Central memory CD8-positive, alpha-beta T cell (primary cell): ENCODE measurements at regions not wholly inside any gene's neighbourhood (a gene's known extent, or its start where the extent isn't known, plus 50 kb on each side); places are given as distances from the start of the nearest gene placed in this dataset.
"Not testable (repeated sequence)": the region's sequence is repeated elsewhere in the genome, so short reads cannot be mapped to it uniquely, and the experiment has no call there.

Experiments used
- ATAC-seq: fragments of 150-1000 bp; cut with Tn5 transposase; replicated peaks from 2 replicates; pipeline ENCODE4 v1.10.0; 2022; ENCODE audit warnings: mild to moderate bottlenecking, moderate FRiP score, moderate number of reproducible peaks; ENCODE audit not compliant: poor library complexity, severe bottlenecking; ENCODE audit errors: extremely low read depth
- DNase-seq, 2 donors: peaks; one replicate each; pipeline ENCODE4 v3.0.0; 2021; ENCODE audit warnings: low spot score in 2 of 2
- H3K27ac Mint-ChIP-seq: one replicate; pipeline ENCODE4 v1.8.0; 2022; ENCODE audit warnings: low read depth, mild to moderate bottlenecking, moderate library complexity, mixed read lengths
- H3K27me3 Mint-ChIP-seq: one replicate; pipeline ENCODE4 v1.8.0; 2022; ENCODE audit warnings: mixed read lengths
- H3K36me3 Mint-ChIP-seq: one replicate; pipeline ENCODE4 v1.8.0; 2022; ENCODE audit warnings: mild to moderate bottlenecking, moderate library complexity, mixed read lengths; ENCODE audit not compliant: insufficient read depth
- H3K4me1 Mint-ChIP-seq: one replicate; pipeline ENCODE4 v1.8.0; 2022; ENCODE audit warnings: mixed read lengths
- H3K4me3 Mint-ChIP-seq: one replicate; pipeline ENCODE4 v1.8.0; 2022; ENCODE audit warnings: mild to moderate bottlenecking, moderate library complexity, mixed read lengths
- H3K9me3 Mint-ChIP-seq: one replicate; pipeline ENCODE4 v1.8.0; 2022; ENCODE audit warnings: mixed read lengths

DNA sequence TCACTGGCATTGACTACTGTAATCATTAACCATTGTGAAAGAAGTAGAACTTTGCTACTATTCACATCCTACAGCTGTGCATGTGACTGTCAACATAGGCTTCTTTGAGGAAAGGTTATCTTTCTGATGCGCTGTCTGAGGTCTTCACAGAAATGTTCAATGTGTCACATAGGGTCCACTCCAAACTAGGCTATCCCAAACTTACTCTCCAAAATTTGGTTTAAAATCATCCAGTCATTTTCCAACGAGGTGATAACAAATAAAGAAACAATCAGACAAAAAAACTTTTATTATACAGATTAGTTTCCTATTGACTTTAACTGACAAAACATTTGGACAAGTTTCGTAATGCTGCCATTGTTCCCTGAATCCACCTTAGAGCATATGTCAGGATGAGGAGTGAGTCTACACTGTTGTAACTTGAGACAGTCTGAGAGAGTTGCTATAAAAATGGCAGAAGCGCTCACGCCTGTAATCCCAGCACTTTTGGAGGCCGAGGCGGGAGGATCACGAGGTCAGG is 511.6 kb downstream of the PLOD2 start:
- no peak overlapping the region for H3K4me3 Mint-ChIP-seq
- no peaks in the 10 kb centered on the region for H3K27me3 Mint-ChIP-seq
- ATAC-seq (no peak), DNase-seq (no peak)
- no peak overlapping the region for H3K27ac Mint-ChIP-seq
- no peaks in the 10 kb centered on the region for H3K4me1 Mint-ChIP-seq
- H3K36me3 Mint-ChIP-seq = no peaks in the 10 kb centered on the region
- H3K9me3 Mint-ChIP-seq = peaks cover 5% of the 10 kb centered on the region

DNA sequence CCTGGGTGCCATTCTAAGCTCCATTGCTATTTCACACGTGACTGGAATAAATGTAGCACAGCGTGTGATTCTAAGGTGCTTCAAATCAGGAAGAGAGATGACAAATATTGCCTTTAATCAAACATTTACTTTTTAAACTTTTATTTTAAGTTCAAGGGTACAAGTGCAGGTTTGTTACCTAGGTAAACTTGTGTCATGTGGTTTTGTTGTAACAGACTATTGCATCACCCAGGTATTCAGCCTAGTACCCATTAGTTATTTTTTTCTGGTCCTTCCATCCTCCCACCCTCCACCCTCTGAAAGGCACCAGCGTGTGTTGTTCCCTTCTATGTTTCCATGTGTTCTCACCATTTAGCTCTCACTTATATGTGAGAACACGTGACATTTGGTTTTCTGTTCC is 510.8 kb downstream of the PLOD2 start:
- ATAC-seq = no peak
- Mint-ChIP-seq H3K4me3 (no peak overlapping the region), H3K36me3 (no peaks in the 10 kb centered on the region), H3K9me3 (peaks cover 6% of the 10 kb centered on the region), H3K27me3 (no peaks in the 10 kb centered on the region), H3K27ac (no peak overlapping the region), H3K4me1 (no peaks in the 10 kb centered on the region)
- DNase-seq = no peak

DNA sequence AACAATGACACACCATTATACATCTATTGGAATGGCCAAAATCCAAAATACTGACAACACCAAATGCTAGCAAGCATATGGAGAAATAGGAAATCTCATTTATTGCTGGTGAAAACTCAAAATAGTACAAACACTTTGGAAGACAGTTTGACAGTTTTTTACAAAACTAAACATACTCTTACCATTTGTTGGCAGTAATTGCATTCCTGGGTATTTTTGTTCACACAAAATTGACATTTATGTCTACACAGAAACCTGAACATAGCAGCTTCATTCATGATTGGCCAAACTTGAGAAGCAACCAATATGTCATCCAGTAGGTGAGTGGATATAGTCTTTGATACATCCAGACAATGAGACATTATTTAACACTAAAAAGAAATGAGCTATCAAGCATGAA is 489.9 kb downstream of the PLOD2 start:
- Mint-ChIP-seq H3K27ac (no peak overlapping the region), H3K4me3 (no peak overlapping the region), H3K36me3 (no peaks in the 10 kb centered on the region), H3K27me3 (no peaks in the 10 kb centered on the region), H3K4me1 (no peaks in the 10 kb centered on the region), H3K9me3 (peaks cover 15% of the 10 kb centered on the region)
- DNase-seq (no peak), ATAC-seq (no peak)

GRCh38 chr3:145673838-145674237 is 487.1 kb downstream of the PLOD2 start:
- Mint-ChIP-seq H3K9me3 (peaks cover 23% of the 10 kb centered on the region), H3K4me1 (no peaks in the 10 kb centered on the region), H3K27me3 (no peaks in the 10 kb centered on the region), H3K36me3 (no peaks in the 10 kb centered on the region), H3K27ac (no peak overlapping the region), H3K4me3 (no peak overlapping the region)
- DNase-seq = no peak
- ATAC-seq = no peak

GRCh38 chr3:145678401-145678800 is 482.6 kb downstream of the PLOD2 start:
- no peaks in the 10 kb centered on the region for H3K27me3 Mint-ChIP-seq
- no peak overlapping the region for H3K27ac Mint-ChIP-seq
- H3K9me3 Mint-ChIP-seq = peaks cover 10% of the 10 kb centered on the region
- no peaks in the 10 kb centered on the region for H3K36me3 Mint-ChIP-seq
- no peaks in the 10 kb centered on the region for H3K4me1 Mint-ChIP-seq
- DNase-seq (no peak), ATAC-seq (no peak)
- no peak overlapping the region for H3K4me3 Mint-ChIP-seq

DNA sequence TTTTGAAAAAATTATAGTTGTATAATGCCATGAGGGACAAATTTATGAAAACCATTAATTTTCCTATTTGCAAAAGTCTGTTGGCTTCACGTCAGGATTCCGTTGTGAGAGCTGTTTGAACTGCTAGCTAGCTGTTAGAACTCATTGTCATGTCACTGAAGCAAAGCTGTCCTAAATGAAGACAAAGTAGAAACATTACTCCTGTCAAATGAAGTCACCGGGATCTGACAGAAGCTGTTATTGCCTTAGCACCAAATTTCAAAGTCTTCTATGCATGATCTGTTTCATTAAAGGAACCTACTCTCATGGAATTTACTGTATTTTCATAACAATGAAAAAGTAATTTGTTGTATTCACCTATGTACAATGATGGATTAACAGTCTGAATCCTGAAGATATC is 479.8 kb downstream of the PLOD2 start:
- ATAC-seq (no peak), DNase-seq (no peak)
- H3K4me3 Mint-ChIP-seq = no peak overlapping the region
- peaks cover 10% of the 10 kb centered on the region for H3K9me3 Mint-ChIP-seq
- H3K27me3 Mint-ChIP-seq = no peaks in the 10 kb centered on the region
- H3K36me3 Mint-ChIP-seq = no peaks in the 10 kb centered on the region
- no peak overlapping the region for H3K27ac Mint-ChIP-seq
- H3K4me1 Mint-ChIP-seq = no peaks in the 10 kb centered on the region

DNA sequence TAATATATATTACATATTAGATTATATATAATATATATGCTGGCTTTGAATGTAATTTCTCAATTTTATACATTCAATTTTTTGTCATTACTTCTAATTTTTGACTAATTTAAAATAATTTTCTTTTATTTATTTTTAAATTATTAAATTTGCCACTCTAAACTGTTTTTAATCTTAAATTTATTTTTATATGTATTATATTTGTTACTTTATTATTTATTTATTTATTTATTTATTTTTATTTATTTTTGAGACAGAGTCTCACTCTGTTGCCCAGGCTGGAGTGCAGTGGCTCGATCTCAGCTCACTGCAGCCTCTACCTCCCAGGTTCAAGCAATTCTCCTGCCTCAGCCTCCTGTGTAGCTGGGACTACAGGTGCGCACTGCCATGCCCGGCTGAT is 473.0 kb downstream of the PLOD2 start:
- H3K27me3 Mint-ChIP-seq, H3K4me3 Mint-ChIP-seq, H3K4me1 Mint-ChIP-seq, DNase-seq, ATAC-seq, H3K27ac Mint-ChIP-seq, H3K36me3 Mint-ChIP-seq: not testable (repeated sequence)
- H3K9me3 Mint-ChIP-seq = peaks cover 12% of the 10 kb centered on the region

DNA sequence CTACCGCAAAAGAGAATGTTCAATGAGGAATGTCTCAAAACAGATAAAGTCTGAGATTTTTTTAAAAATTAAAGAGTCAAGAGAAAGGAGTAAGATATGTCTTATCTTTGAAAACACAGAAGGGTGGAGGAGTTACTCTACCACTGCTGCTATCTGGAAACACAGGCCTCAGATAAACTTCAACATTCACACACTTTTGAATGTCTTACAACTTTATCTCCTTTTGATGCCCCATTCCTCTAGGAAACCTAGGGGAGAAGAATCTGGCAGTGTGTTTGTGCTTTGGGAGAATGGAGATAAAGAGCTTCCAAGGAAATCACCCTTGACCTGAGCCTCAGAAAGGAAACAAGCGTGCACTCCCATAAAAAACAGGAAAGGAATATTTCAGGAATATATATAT is 468.2 kb downstream of the PLOD2 start:
- H3K27me3 Mint-ChIP-seq = no peaks in the 10 kb centered on the region
- H3K4me1 Mint-ChIP-seq = no peaks in the 10 kb centered on the region
- ATAC-seq (no peak), DNase-seq (no peak)
- peaks cover 12% of the 10 kb centered on the region for H3K9me3 Mint-ChIP-seq
- H3K4me3 Mint-ChIP-seq = no peak overlapping the region
- H3K27ac Mint-ChIP-seq = no peak overlapping the region
- no peaks in the 10 kb centered on the region for H3K36me3 Mint-ChIP-seq

DNA sequence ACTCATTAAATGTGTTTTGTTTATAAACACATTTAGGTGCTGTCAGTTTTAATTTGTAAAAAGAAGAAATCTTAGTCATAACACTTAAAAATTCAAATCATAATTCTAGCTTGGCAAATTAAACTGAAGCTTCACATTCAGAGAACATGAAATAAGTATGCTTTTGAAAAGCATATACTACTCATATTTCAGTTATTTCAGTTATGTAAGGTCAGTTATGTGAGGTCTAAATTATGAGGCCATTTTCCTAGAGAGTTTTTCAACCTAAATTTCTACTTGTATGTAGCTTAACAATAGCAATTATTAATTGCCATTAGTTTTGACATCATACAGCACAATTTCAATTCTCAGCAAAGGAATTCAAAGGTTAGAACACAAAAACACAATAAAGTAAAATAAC is 465.0 kb downstream of the PLOD2 start:
- no peaks in the 10 kb centered on the region for H3K27me3 Mint-ChIP-seq
- no peak overlapping the region for H3K4me3 Mint-ChIP-seq
- ATAC-seq (no peak), DNase-seq (no peak)
- peaks cover 6% of the 10 kb centered on the region for H3K9me3 Mint-ChIP-seq
- H3K36me3 Mint-ChIP-seq = no peaks in the 10 kb centered on the region
- H3K27ac Mint-ChIP-seq = no peak overlapping the region
- H3K4me1 Mint-ChIP-seq = no peaks in the 10 kb centered on the region

GRCh38 chr3:145698250-145698649 is 462.7 kb downstream of the PLOD2 start:
- Mint-ChIP-seq H3K27me3 (no peaks in the 10 kb centered on the region), H3K27ac (no peak overlapping the region), H3K9me3 (no peaks in the 10 kb centered on the region), H3K4me1 (no peaks in the 10 kb centered on the region), H3K36me3 (no peaks in the 10 kb centered on the region), H3K4me3 (no peak overlapping the region)
- DNase-seq (no peak), ATAC-seq (no peak)

- H3K4me1 Mint-ChIP-seq = no peaks in the 10 kb centered on the region
- no peak for DNase-seq
- no peak overlapping the region for H3K27ac Mint-ChIP-seq
These were observed 462.2 kb downstream of the PLOD2 start for GRCh38 chr3:145698749-145699148.

DNA sequence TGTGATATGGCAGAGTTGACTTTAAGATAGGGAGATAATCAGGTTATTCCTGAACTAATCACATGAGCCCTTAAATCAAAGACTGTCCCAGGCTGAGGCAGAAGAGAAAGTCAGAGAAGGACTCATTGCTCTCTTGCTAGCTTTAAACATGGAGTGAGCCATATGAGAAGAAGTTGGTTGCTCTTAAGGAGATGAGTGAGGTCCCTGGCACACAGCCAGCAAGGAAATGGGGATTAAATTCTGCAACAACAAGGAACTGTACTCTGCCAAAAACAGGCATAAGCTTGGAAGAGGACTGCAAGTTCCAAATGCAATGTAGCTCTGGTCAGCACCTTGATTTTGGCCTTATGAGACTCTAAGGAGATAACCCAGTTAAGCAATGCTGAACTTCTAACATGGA is 457.0 kb downstream of the PLOD2 start:
- Mint-ChIP-seq H3K27me3 (no peaks in the 10 kb centered on the region), H3K4me1 (no peaks in the 10 kb centered on the region), H3K36me3 (no peaks in the 10 kb centered on the region), H3K4me3 (no peak overlapping the region), H3K9me3 (peaks cover 5% of the 10 kb centered on the region), H3K27ac (no peak overlapping the region)
- DNase-seq = no peak
- ATAC-seq = no peak

More at GRCh38 chr3:145698749-145699148, 462.2 kb downstream of the PLOD2 start:
- ATAC-seq = no peak
- no peaks in the 10 kb centered on the region for H3K36me3 Mint-ChIP-seq
- H3K9me3 Mint-ChIP-seq = no peaks in the 10 kb centered on the region
- no peak overlapping the region for H3K4me3 Mint-ChIP-seq
- H3K27me3 Mint-ChIP-seq = no peaks in the 10 kb centered on the region

DNA sequence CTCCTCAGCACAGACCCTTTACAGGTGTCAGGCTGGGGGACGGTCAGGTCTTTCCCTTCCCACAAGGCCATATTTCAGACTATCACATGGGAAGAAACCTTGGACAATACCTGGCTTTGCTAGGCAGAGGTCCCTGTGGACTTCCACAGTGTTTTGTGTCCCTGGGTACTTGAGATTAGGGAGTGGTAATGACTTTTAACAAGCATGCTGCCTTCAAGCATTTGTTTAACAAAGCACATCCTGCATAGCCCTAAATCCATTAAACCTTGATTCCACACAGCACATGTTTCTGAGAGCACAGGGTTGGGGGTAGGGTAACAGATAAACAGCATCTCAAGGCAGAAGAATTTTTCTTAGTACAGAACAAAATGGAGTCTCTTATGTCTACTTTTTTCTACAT is 451.2 kb downstream of the PLOD2 start:
- not testable (repeated sequence) for H3K4me1 Mint-ChIP-seq, ATAC-seq, H3K27me3 Mint-ChIP-seq, H3K36me3 Mint-ChIP-seq, H3K27ac Mint-ChIP-seq, DNase-seq, H3K4me3 Mint-ChIP-seq
- H3K9me3 Mint-ChIP-seq = peaks cover 19% of the 10 kb centered on the region

DNA sequence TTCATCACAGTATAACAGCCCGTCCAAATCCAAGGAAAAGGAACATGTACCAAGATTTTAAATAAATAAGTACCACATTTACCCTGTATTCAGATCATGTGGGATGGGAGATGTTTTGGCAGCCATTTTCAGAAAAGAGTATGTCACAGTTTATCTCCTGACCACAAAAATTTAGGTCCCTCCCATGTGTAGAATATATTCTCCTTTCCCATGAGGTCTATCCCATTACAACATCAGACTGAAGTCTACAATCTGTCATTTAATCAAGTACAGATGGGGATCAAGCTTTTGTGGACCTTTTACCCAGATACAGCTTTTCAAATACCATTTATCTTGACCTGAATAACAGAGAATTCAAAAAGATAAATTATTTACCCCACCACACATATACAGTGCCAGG is 444.5 kb downstream of the PLOD2 start:
- no peak overlapping the region for H3K27ac Mint-ChIP-seq
- no peak for ATAC-seq
- H3K4me1 Mint-ChIP-seq = no peaks in the 10 kb centered on the region
- no peaks in the 10 kb centered on the region for H3K27me3 Mint-ChIP-seq
- peaks cover 9% of the 10 kb centered on the region for H3K9me3 Mint-ChIP-seq
- DNase-seq = no peak
- H3K4me3 Mint-ChIP-seq = no peak overlapping the region
- no peaks in the 10 kb centered on the region for H3K36me3 Mint-ChIP-seq
